Fibroblast of lung (primary cell): ENCODE measurements at regions not wholly inside any gene's neighbourhood (a gene's known extent, or its start where the extent isn't known, plus 50 kb on each side); places are given as distances from the start of the nearest gene placed in this dataset.

ENCODE experiments used
- DNase-seq, 2 donors: peaks; one replicate each; pipeline versions ENCODE4 v3.0.0 to v3.0.0-alpha.2; 2010; ENCODE audit warnings: low read depth in 2 of 2
- H2AFZ ChIP-seq: 2 replicates; pipeline ENCODE4 v1.5.1; 2012; ENCODE audit warnings: low read length, control low read depth, inconsistent platforms
- H3K27ac ChIP-seq: 2 replicates; pipeline ENCODE4 v1.5.1; 2011; ENCODE audit warnings: low read length, control low read depth; ENCODE audit not compliant: insufficient read depth
- H3K27me3 ChIP-seq: 2 replicates; pipeline ENCODE4 v1.5.1; 2011; ENCODE audit warnings: mild to moderate bottlenecking, low read length; ENCODE audit not compliant: control insufficient read depth, insufficient read depth
- H3K36me3 ChIP-seq: 2 replicates; pipeline ENCODE4 v1.5.1; 2011; ENCODE audit warnings: low read length; ENCODE audit not compliant: control insufficient read depth, insufficient read depth
- H3K4me1 ChIP-seq: 2 replicates; pipeline ENCODE4 v1.5.1; 2011; ENCODE audit warnings: low read length; ENCODE audit not compliant: control insufficient read depth, insufficient read depth; ENCODE audit errors: extremely low read depth
- H3K4me2 ChIP-seq: 2 replicates; pipeline ENCODE4 v1.5.1; 2011; ENCODE audit warnings: low read length, control low read depth; ENCODE audit not compliant: insufficient read depth; ENCODE audit errors: extremely low read depth
- H3K4me3 ChIP-seq, 4 experiments: fragments of 200-600 bp in 1 of 4; sonication (generic) in 1 of 4; replicated peaks in 1 of 4; 2 replicates each; pipeline ENCODE4 v1.5.1; 2011 to 2016; ENCODE audit warnings: low read length in 4 of 4, low read depth in 3 of 4, mild to moderate bottlenecking in 3 of 4, control low read depth in 2 of 4, inconsistent platforms in 1 of 4, mixed read lengths in 1 of 4; ENCODE audit not compliant: insufficient read depth in 1 of 4; ENCODE audit errors: control extremely low read depth in 1 of 4
- H3K79me2 ChIP-seq: 2 replicates; pipeline ENCODE4 v1.5.1; 2012; ENCODE audit warnings: mild to moderate bottlenecking, low read length, inconsistent platforms; ENCODE audit not compliant: control insufficient read depth, insufficient read depth
- H3K9ac ChIP-seq: 2 replicates; pipeline ENCODE4 v1.5.1; 2011; ENCODE audit warnings: mild to moderate bottlenecking, low read length, control low read depth; ENCODE audit not compliant: insufficient read depth
- H3K9me3 ChIP-seq: 2 replicates; pipeline ENCODE4 v1.5.1; 2012; ENCODE audit warnings: low read depth, low read length; ENCODE audit not compliant: control insufficient read depth, insufficient read depth
- H4K20me1 ChIP-seq: 2 replicates; pipeline ENCODE4 v1.5.1; 2011; ENCODE audit warnings: low read length; ENCODE audit not compliant: control insufficient read depth, insufficient read depth; ENCODE audit errors: extremely low read depth
- EZH2 ChIP-seq: IDR thresholded peaks from 2 replicates; pipeline ENCODE4 v1.5.1; 2012; ENCODE audit warnings: low read length, control low read depth, mild to moderate bottlenecking; ENCODE audit errors: missing control alignments
- TF ChIP-seq, protein P1 (sequence below), 2 donors: IDR thresholded peaks in 1 of 2; conservative IDR thresholded peaks in 1 of 2; 1 replicate in 1 of 2; 2 replicates in 1 of 2; pipeline ENCODE4 v1.5.1; 2011 to 2012; ENCODE audit warnings: low read length in 2 of 2, control low read depth in 1 of 2, inconsistent platforms in 1 of 2, low read depth in 1 of 2, mild to moderate bottlenecking in 1 of 2

DNA sequence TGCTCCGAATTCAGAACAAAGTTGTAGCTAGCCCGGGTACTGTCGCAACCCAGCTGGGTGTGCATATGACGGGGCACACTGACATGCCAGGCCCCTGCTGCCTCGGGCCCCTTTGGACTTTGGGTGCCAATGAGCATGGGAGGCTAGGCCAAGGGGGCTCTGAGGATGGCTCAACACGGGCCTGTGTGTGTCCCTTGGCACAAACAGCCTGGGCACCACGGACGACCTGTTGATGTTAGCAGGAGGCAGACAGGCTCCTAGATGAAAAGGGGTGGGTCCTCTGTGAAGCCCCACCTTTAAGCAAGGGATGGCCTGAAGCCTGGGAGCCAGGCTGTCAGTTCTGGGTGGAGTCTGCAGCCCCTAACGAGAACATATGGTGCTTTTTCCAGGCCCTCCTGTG, 1688.2 kb downstream of the EFNA5 start:
- Histone ChIP-seq H3K36me3 (no peaks in the 10 kb centered on the region), H3K79me2 (no peaks in the 10 kb centered on the region), H3K27ac (no peak overlapping the region), H3K4me1 (no peaks in the 10 kb centered on the region), H4K20me1 (no peaks in the 10 kb centered on the region), H3K9me3 (no peaks in the 10 kb centered on the region), H2AFZ (no peak overlapping the region), H3K4me3 (no peak overlapping the region), H3K4me2 (no peak overlapping the region), H3K27me3 (no peaks in the 10 kb centered on the region), H3K9ac (no peak overlapping the region)
- TF ChIP-seq, protein P1, sequence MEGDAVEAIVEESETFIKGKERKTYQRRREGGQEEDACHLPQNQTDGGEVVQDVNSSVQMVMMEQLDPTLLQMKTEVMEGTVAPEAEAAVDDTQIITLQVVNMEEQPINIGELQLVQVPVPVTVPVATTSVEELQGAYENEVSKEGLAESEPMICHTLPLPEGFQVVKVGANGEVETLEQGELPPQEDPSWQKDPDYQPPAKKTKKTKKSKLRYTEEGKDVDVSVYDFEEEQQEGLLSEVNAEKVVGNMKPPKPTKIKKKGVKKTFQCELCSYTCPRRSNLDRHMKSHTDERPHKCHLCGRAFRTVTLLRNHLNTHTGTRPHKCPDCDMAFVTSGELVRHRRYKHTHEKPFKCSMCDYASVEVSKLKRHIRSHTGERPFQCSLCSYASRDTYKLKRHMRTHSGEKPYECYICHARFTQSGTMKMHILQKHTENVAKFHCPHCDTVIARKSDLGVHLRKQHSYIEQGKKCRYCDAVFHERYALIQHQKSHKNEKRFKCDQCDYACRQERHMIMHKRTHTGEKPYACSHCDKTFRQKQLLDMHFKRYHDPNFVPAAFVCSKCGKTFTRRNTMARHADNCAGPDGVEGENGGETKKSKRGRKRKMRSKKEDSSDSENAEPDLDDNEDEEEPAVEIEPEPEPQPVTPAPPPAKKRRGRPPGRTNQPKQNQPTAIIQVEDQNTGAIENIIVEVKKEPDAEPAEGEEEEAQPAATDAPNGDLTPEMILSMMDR (conservative IDR thresholded peaks at IDR 0.05 in 1 of 2, IDR thresholded peaks at IDR 0.05 in 1 of 2; ENCODE audit: low read depth in 1 of 2, low read length in 2 of 2): no peak
- no peak for TF ChIP-seq EZH2
- no peak for DNase-seq

DNA sequence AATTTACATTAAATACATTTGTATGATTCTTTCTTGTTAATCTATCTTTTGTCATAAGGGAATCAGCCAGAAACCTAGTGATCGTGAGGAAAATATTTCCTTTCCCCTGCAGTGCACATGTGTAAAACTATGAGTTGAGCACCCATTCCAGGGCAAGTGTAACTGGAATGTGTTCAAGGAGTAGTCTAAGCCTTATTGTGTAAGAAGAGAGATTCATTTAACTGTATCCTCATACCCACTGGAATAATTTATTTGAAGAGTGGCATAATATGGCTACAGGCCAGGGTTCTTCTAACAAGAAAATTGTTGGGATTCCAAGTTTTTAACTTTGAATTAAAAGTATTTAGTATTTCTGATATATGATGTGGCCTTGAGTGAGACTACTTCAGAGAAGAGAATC, 1692.7 kb downstream of the EFNA5 start:
- Histone ChIP-seq H3K4me3 (no peak overlapping the region), H3K4me1 (no peaks in the 10 kb centered on the region), H3K4me2 (no peak overlapping the region), H2AFZ (no peak overlapping the region), H3K9ac (no peak overlapping the region), H3K36me3 (no peaks in the 10 kb centered on the region), H3K79me2 (no peaks in the 10 kb centered on the region), H3K27ac (no peak overlapping the region), H3K27me3 (no peaks in the 10 kb centered on the region), H4K20me1 (no peaks in the 10 kb centered on the region), H3K9me3 (no peaks in the 10 kb centered on the region)
- no peak for DNase-seq
- no peak for TF ChIP-seq EZH2
- TF ChIP-seq, protein P1 (conservative IDR thresholded peaks at IDR 0.05 in 1 of 2, IDR thresholded peaks at IDR 0.05 in 1 of 2; ENCODE audit: low read depth in 1 of 2, low read length in 2 of 2): no peak

DNA sequence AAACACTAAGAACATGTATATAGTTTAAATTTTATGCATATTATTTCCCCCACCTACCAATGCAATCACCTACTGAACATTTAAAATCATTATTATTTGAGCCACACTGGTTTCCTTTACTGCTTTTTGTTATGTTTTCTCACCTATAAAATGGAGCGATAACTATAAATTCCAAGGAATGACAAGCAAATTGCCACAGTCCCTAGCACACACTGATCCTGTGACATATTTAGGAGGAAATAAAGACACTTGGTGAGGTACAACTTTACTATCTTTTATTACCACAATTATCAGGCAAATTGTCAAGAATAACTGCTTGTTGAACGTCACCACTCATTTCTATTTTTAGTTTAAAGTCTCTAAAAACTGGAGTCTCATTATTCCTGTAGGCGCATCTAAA, 1693.6 kb downstream of the EFNA5 start:
- no peak for DNase-seq
- Histone ChIP-seq H3K4me1 (no peaks in the 10 kb centered on the region), H3K27ac (no peak overlapping the region), H3K79me2 (no peaks in the 10 kb centered on the region), H3K4me2 (no peak overlapping the region), H3K4me3 (no peak overlapping the region), H3K9me3 (no peaks in the 10 kb centered on the region), H2AFZ (no peak overlapping the region), H3K36me3 (no peaks in the 10 kb centered on the region), H4K20me1 (no peaks in the 10 kb centered on the region), H3K9ac (no peak overlapping the region), H3K27me3 (no peaks in the 10 kb centered on the region)
- TF ChIP-seq, protein P1 (conservative IDR thresholded peaks at IDR 0.05 in 1 of 2, IDR thresholded peaks at IDR 0.05 in 1 of 2; ENCODE audit: low read depth in 1 of 2, low read length in 2 of 2): no peak
- no peak for TF ChIP-seq EZH2
